Endodermal cell (in vitro differentiated cells): ENCODE measurements at regions not wholly inside any gene's neighbourhood (a gene's known extent, or its start where the extent isn't known, plus 50 kb on each side); places are given as distances from the start of the nearest gene placed in this dataset.

Experiments used
- DNase-seq: peaks from one replicate; pipeline ENCODE4 v3.0.0-alpha.2; 2017
- H3K27ac ChIP-seq: 2 replicates; pipeline ENCODE4 v1.5.1; 2013; ENCODE audit warnings: mild to moderate bottlenecking, low read depth, low read length, moderate library complexity
- H3K27me3 ChIP-seq: 2 replicates; pipeline ENCODE4 v1.6.1; 2013; ENCODE audit warnings: mild to moderate bottlenecking, low read length, moderate library complexity; ENCODE audit not compliant: insufficient read depth, control insufficient read depth, poor library complexity, severe bottlenecking
- H3K36me3 ChIP-seq: 2 replicates; pipeline ENCODE4 v1.7.0; 2013; ENCODE audit warnings: mild to moderate bottlenecking, low read length, moderate library complexity; ENCODE audit not compliant: control insufficient read depth, insufficient read depth
- H3K4me1 ChIP-seq: one replicate; pipeline ENCODE4 v1.7.0; 2013; ENCODE audit warnings: low read length; ENCODE audit not compliant: control insufficient read depth, insufficient read depth
- H3K4me3 ChIP-seq: 2 replicates; pipeline ENCODE4 v1.5.1; 2013; ENCODE audit warnings: mild to moderate bottlenecking, low read length, moderate library complexity
- H3K9ac ChIP-seq: 2 replicates; pipeline ENCODE4 v1.6.1; 2013; ENCODE audit warnings: mild to moderate bottlenecking, low read length, moderate library complexity; ENCODE audit not compliant: poor library complexity, severe bottlenecking; ENCODE audit errors: extremely low read depth
- H3K9me3 ChIP-seq: 2 replicates; pipeline ENCODE4 v1.6.1; 2013; ENCODE audit warnings: mild to moderate bottlenecking, low read length, moderate library complexity; ENCODE audit not compliant: control insufficient read depth
- H3K27ac Mint-ChIP-seq: 2 replicates; pipeline ENCODE4 v1.8.0; 2020; ENCODE audit warnings: mixed read lengths
- H3K27me3 Mint-ChIP-seq: 2 replicates; pipeline ENCODE4 v1.8.0; 2021; ENCODE audit warnings: mild to moderate bottlenecking, mixed read lengths; ENCODE audit not compliant: insufficient read depth
- H3K36me3 Mint-ChIP-seq: 2 replicates; pipeline ENCODE4 v1.8.0; 2020; ENCODE audit warnings: low read depth, mixed read lengths
- H3K4me1 Mint-ChIP-seq: 2 replicates; pipeline ENCODE4 v1.8.0; 2020; ENCODE audit warnings: mixed read lengths
- H3K4me3 Mint-ChIP-seq: 2 replicates; pipeline ENCODE4 v1.8.0; 2020; ENCODE audit warnings: mild to moderate bottlenecking, moderate library complexity, mixed read lengths
- H3K9me3 Mint-ChIP-seq: 2 replicates; pipeline ENCODE4 v1.8.0; 2020; ENCODE audit warnings: mild to moderate bottlenecking, mixed read lengths
- WGBS, 2 experiments: methylation state at CpG; one replicate each; pipeline versions ENCODE4 v1.1.5 to v1.1.7; 2013; ENCODE audit warnings: missing lambda C conversion rate in 2 of 2, mixed read lengths in 1 of 2; ENCODE audit not compliant: insufficient coverage in 1 of 2, insufficient read length in 1 of 2; 5-methylcytosine and 5-hydroxymethylcytosine counted together
- TF ChIP-seq, protein P1 (sequence below): fragments of 200-600 bp; sonication (generic); conservative IDR thresholded peaks from 2 replicates; pipeline ENCODE4 v1.5.0; 2021; ENCODE audit warnings: antibody characterized with exemption, mild to moderate bottlenecking

- Mint-ChIP-seq H3K27ac (no peak overlapping the region), H3K27me3 (no peaks in the 10 kb centered on the region), H3K4me3 (no peak overlapping the region), H3K4me1 (no peaks in the 10 kb centered on the region), H3K9me3 (peaks cover 7% of the 10 kb centered on the region), H3K36me3 (peaks cover under 1% of the 10 kb centered on the region)
- TF ChIP-seq, protein P1, sequence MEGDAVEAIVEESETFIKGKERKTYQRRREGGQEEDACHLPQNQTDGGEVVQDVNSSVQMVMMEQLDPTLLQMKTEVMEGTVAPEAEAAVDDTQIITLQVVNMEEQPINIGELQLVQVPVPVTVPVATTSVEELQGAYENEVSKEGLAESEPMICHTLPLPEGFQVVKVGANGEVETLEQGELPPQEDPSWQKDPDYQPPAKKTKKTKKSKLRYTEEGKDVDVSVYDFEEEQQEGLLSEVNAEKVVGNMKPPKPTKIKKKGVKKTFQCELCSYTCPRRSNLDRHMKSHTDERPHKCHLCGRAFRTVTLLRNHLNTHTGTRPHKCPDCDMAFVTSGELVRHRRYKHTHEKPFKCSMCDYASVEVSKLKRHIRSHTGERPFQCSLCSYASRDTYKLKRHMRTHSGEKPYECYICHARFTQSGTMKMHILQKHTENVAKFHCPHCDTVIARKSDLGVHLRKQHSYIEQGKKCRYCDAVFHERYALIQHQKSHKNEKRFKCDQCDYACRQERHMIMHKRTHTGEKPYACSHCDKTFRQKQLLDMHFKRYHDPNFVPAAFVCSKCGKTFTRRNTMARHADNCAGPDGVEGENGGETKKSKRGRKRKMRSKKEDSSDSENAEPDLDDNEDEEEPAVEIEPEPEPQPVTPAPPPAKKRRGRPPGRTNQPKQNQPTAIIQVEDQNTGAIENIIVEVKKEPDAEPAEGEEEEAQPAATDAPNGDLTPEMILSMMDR = peak; percentile 79
- peaks cover 12% of the 10 kb centered on the region for H3K9me3 ChIP-seq
- no peak overlapping the region for H3K27ac ChIP-seq
- H3K36me3 ChIP-seq = no peaks in the 10 kb centered on the region
- H3K4me3 ChIP-seq = no peak overlapping the region
- no peak overlapping the region for H3K9ac ChIP-seq
- H3K4me1 ChIP-seq = no peaks in the 10 kb centered on the region
- no peaks in the 10 kb centered on the region for H3K27me3 ChIP-seq
- peak; percentile 65 for DNase-seq
- WGBS, 2 experiments = 63 to 88% methylated on average over 2 to 5 of the region's 5 CpGs
Measured at GRCh38 chr11:88231894-88232482, 56.7 kb upstream of the RAB38 start.

- Histone ChIP-seq H3K4me3 (no peak overlapping the region), H3K27me3 (no peaks in the 10 kb centered on the region), H3K9ac (no peak overlapping the region), H3K36me3 (no peaks in the 10 kb centered on the region), H3K27ac (no peak overlapping the region), H3K9me3 (peaks cover 25% of the 10 kb centered on the region), H3K4me1 (no peaks in the 10 kb centered on the region)
- TF ChIP-seq, protein P1 = no peak
- H3K4me3 Mint-ChIP-seq = no peak overlapping the region
- H3K4me1 Mint-ChIP-seq = no peaks in the 10 kb centered on the region
- no peak overlapping the region for H3K27ac Mint-ChIP-seq
- DNase-seq = no peak
- peaks cover 2% of the 10 kb centered on the region for H3K36me3 Mint-ChIP-seq
- no peaks in the 10 kb centered on the region for H3K27me3 Mint-ChIP-seq
- H3K9me3 Mint-ChIP-seq = peaks cover 31% of the 10 kb centered on the region
Measured at GRCh38 chr11:88229303-88229702, 54.1 kb upstream of the RAB38 start.
